ENCODE measurements at regions not wholly inside any gene's neighbourhood (a gene's known extent, or its start where the extent isn't known, plus 50 kb on each side); places are given as distances from the start of the nearest gene placed in this dataset.

GRCh38 chr11:105321696-105322095 is 182.1 kb upstream of the CARD18 start:
- DNase-seq = no peak

DNA sequence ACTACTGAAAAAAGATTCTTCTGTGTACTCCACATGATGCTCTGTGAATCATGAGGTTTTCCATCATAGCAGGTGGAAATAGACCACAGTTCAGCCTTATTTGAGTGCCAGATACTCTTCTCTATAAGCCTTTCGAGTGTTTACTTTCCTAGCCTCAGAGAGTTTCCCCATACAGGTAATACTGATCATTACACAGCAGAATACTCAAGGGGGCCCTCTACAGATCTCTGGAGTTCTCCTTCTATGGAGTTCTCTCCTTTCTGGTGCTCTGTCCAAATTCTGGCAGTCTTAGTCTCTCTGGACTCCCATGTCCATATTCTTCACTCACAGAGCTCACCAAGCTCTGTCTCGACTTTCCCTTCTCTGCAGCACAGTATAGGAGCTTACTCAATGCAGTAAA is 175.7 kb upstream of the CARD18 start:
- DNase-seq = no peak

- DNase-seq = no peak
Observed at GRCh38 chr11:105312266-105312665, 172.7 kb upstream of the CARD18 start.

- no peak for DNase-seq
Observed at GRCh38 chr11:105298630-105299029, 159.1 kb upstream of the CARD18 start.

- no peak for DNase-seq
Observed at GRCh38 chr11:105298174-105298573, 158.6 kb upstream of the CARD18 start.

GRCh38 chr11:105297463-105297862 is 157.9 kb upstream of the CARD18 start:
- no peak for DNase-seq

- no peak for DNase-seq
Observed at GRCh38 chr11:105296806-105297205, 157.2 kb upstream of the CARD18 start.

- DNase-seq = no peak
Observed at GRCh38 chr11:105296386-105296785, 156.8 kb upstream of the CARD18 start.

DNA sequence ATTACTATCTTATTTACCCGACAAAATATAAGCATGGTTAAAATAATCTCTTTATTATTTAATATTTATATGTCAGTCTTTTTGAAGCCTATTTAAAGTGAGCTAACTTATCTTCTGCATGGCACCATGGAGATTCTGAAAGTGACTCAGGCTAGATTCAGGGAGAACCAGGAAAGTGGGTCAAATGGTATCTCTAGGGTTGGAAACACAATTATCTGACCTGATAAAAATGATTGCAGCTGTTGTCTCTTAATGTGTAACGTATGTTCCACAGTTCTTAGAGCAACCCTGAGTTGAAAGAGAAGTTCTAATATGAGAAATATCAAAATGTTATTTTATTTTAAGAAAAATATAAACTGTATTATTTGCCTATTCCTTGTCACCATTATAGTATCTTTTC is 143.1 kb upstream of the CARD18 start:
- no peak for DNase-seq

DNA sequence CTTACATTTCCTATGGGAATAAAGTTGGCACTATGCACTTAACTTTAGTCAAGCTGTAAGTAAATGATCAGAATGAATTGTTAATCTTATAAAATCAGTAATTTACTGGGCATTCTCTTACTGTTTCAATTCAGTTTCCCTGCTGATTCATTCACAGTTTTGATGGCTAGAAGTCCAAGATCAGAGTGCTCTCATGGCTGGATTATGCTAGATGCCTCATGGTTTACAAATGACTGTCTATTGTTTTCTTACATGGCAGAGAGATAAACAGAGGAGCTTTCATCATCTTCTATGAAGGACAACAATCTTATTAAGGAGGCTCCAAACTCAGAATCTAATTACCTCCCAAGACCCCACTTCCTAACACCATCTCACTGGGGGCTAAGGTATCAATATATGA is 135.1 kb upstream of the CARD18 start:
- no peak for DNase-seq

GRCh38 chr11:105273660-105274280 is 134.2 kb upstream of the CARD18 start:
- no peak for DNase-seq

- DNase-seq = no peak
Observed at GRCh38 chr11:105269862-105270261, 130.3 kb upstream of the CARD18 start.

DNA sequence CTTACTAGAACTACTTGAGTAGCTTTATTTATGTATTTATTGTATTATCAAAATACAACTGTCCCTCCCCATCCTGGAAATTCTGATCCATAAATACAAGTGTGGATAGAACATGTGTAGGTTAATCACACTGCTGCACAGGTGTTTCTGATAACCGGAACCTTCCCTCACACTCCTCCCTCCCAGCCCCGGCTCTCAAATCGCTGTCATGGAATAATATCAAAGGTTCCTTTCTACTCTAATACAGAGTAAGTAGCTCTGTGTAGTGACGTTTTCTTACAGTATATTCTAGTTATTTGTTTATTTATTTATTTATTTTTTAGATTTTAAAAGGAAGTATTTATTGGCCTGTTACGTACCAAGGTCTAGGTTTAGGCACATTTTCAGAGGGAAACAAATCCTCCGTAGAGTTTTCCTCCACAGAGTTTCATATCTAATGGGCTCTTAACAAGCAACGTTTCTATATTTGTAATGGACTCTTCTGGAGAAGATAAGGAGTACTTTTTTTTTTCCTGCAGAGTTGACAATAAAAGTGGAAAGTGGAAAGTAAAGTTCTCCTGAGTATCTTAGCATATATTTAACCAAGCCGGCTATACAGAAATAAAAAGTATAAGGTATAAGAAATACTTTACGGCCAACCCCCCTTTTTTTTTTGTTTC is 129.0 kb upstream of the CARD18 start:
- DNase-seq = no peak

DNA sequence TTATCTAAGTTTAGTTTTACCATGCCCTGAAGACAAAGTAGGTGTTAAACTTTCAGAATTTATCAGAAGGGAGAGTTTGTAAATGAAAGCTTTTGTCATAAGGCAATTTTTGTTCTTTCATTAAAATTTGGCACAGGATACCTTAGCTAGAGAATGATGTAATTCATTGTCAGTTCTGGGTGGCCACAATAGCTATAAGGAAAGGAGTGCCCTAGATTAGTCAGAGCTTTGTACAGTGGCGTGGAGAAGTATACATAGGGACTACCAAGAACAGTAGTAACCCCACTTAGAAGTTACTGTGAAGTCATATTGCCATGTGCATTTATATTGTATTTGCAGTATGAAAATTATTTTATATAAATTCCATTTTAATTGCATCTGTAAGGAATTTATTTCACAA is 126.3 kb upstream of the CARD18 start:
- DNase-seq = no peak

DNA sequence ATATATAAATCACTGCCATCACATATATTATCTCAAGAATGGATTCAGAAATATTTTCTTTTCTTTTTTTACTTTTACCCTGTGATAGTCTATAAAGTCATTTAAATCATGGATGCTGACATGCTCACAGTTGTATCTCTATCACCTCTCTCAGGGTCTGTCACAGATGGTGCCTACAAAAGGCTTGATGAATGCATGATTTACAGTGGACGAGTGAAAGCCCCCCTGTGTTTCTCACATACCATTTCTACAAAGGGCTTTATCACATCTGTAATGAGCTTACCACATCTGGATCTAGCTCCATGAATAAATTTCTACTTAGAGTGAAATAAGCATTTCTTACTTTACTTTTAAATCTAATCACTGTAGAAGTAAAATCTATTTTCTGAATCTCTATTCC is 121.4 kb upstream of the CARD18 start:
- no peak for DNase-seq

GRCh38 chr11:105245781-105246315 is 106.3 kb upstream of the CARD18 start:
- no peak for DNase-seq

- DNase-seq = peak; percentile 13
Observed at GRCh38 chr11:105244160-105244825, 104.7 kb upstream of the CARD18 start.

DNA sequence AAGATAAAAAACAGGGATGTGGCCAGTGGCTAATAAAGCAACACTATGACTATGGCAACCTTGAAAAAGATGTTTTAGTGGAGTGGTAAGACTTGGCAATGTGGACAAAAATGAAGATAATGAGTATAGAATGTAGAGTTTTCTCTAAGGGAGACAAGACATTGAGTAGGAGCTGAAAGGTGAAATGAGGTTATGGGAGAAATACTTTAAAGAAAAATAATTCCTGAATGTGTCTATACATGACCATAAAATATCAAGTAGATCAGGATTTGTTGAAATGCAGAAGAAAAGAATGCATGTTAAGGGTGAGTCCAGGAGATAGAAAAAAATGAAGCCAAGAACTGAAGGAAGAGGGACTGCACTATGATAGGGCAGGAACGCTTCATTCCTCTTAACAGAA is 101.6 kb upstream of the CARD18 start:
- DNase-seq = no peak

DNA sequence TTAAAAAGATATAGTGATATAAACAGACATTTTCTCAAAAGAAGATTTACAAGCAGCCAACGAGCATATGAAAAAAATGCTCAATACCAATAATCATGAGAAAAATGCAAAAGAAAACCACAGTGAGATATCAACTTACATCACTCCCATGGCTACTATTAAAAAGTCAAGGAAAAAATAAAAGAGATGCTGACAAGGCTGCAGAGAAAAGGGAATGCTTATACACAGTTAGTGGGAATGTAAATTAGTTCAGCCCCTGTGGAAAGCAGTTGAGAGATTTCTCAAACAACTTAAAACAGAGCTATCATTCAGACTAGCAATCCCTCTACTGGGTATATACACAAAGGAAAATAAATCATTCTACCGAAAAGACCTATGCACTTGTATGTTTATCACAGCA is 97.1 kb upstream of the CARD18 start:
- no peak for DNase-seq

GRCh38 chr11:105233285-105233684 is 93.7 kb upstream of the CARD18 start:
- DNase-seq = no peak

DNA sequence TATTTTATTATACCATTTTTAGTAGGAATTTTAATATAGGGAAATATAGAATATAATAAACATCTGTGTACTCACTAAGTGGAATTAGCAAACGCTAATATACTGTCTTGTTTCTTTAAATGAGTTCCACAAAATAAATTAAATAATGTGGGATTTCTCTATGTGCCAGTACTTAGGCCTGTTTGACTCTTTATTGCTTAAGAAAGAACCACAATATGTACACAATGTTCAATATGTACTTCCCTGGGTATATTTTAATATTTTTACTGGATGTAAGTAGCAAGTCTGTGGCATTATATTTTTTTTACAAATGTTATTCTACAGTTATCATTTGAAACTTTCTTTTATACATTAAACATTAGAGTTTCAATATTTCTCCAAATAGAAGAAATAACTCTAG is 92.5 kb upstream of the CARD18 start:
- DNase-seq = no peak

GRCh38 chr11:105230586-105230985 is 91.0 kb upstream of the CARD18 start:
- peak; percentile 40 for DNase-seq

DNA sequence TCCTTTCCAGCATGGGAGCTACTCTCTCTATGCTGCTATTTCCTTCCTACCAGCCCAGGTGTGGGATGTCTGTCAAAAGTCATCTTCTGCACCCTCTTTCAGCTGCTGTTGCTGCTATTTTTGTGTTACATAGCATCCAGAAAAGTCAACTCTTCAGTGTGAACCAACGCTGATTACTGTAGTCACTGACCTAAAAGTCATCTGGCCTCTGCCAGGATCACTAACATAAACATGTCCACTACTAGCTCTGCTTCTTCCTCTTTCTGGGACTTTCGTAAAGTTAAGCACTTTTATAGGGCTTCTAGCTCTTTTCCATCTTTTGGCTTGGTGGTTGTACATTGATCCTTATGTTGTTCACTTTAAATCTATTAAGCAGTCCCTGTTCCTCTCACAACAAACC is 90.2 kb upstream of the CARD18 start:
- DNase-seq = no peak

GRCh38 chr11:105229257-105229656 is 89.7 kb upstream of the CARD18 start:
- DNase-seq = no peak
